HG02588 (cell line): ENCODE measurements at regions not wholly inside any gene's neighbourhood (a gene's known extent, or its start where the extent isn't known, plus 50 kb on each side); places are given as distances from the start of the nearest gene placed in this dataset.

Experiments used
- ATAC-seq: cut with Tn5 transposase; IDR thresholded peaks from one replicate; pipeline ENCODE4 v1.9.1; 2021; ENCODE audit warnings: mild to moderate bottlenecking, moderate library complexity; ENCODE audit not compliant: unreplicated experiment

DNA sequence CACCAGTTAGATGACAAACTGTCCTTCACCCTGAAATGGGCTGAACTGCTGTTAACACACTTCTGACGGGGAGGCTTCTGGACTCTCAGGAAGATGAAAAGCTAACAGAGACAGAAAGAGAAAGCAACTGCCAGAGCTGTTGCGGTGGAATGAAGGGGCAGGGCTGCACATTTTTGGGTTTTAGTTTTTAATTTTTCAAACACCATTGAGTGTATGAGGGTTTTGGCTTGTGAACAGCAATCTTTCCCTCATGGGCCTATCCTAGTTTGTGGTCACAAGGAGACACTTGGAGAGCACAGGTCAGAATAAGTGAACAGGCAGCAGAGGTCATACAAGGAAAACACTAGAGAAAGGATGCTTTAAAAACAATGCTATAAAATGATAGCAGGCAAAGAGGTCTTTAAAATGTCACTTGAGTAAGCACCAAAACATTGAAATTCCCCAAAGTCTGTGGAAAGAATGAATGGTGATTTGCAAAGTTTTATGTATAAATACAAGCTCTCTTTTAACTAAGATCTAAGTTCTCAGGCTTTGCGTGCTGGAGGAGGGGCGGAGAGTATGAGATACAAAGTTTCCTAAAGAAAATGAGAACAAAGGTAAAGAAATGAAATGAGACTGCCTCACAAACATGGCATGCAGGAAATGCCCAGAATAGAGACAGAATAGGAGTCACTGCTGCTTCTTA lies 101.4 kb upstream of the GLI3 start:
- no peak for ATAC-seq

DNA sequence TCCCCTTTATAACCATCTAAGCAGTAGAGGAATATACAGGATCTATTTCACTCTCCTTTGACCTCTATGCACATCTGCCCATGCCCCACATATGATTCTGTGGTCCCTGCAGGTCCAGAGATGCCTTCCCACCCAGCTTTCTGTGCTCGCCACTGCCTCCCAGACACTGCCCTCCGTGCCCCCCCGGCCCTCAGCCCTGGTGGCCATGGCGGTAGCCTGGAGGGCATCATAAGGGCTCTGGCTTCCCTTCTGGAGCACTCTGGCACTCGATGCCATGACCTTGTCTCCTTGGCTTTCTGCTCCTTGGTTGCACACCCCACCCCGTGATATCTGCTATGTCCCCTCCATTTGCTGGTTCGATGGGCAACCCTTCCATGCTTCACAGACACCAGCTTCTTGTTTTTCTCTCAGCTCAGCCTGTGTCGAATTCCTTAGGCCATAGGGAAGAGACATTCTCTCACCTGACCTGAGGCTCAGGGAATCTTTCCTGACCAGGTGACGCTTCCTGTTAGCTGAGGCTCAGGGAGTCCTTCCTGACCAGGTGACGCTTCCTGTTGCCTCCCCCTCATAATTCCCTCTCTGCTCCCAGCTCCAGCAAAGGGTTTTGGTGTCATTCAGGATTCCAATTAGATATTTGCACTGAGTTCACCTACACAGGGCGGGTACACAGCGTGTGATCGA lies 100.4 kb upstream of the GLI3 start:
- ATAC-seq: no peak

DNA sequence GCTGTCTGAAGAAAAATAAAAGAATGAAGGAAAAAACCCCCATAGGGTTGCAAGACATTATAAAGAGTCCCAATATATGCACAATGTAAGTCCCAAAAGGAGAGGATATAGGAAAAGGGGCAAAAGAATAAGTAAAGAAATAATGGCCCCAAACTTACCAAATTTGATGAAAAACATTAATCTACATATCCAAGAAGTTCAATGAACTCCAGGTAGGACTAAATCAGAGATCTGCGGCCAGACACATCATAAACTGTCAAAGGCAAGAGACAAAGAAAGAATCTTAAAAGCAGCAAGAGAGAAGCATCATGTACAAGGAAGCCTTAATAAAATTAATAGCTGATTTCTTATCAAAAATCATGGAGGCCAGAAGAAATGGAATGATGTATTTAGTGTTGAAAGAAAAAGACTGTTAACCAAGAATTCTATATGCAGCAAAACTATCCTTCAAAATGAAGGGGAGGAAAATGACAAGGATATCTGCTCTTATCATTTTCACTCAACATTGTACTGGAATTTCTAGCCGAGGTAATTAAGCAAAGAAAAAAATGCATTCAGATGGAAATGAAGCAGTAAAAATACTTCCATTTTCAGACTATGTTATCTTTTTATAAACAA lies 95.7 kb upstream of the GLI3 start:
- no peak for ATAC-seq

DNA sequence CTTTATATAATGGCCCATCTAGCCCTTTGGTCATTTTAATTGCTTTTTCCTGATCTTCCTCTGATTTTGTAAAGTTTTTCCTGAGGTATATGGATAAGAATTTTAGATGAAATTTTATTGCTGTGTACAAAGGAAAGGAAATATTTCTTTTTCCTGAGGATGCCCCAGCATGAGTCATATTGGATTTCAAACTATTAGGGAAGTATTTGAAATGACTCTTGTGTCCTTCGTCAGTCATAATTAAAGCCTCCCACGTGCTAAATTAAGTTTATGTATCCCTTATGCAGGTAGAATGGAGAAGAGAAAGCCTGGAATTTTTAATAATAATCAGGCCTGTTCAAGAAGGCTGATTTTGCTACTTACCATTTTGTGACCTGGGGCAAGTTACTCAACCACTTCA lies 82.6 kb upstream of the GLI3 start:
- ATAC-seq: no peak

- no peak for ATAC-seq
Observed at GRCh38 chr7:42315631-42316030, 78.6 kb upstream of the GLI3 start.

GRCh38 chr7:42315103-42315502 lies 78.1 kb upstream of the GLI3 start:
- no peak for ATAC-seq

DNA sequence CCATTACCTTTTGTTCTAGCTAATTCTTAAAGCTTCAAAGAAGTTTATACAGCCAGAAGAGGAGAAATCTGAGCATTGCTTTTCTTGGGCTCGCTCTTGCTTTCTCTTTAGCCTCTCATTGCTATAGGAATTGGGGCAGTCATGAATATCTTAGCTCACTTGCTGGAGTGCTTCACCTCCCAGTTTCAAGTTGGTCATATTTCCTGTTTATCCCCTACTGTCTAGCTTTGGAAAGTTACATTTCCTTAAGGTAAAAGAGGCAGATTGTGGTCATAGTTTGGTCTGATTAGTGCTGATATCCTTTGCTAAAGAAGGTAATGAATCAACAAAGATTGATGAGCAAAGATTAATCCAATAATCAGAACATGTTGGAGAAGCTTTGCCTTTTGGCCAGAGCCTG lies 77.7 kb upstream of the GLI3 start:
- ATAC-seq: no peak

DNA sequence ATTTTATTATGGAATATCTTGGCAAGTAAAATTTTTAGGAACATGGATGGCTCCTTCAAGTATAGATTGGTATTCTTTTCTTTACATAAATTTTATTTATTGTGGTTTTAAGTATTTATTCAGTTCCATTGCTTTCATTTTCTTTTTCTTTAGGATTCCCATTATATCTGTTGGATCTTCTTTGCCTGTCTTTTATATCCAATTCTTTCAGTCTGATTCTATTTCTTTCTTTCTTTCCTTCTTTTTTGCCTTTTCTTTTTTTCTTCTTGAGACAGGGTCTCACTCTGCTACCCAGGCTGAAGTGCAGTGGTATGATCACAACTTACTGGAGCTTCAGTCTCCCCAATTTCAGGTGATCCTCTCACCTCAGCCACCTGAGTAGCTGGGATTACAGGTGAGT lies 74.2 kb upstream of the GLI3 start:
- ATAC-seq: no peak

DNA sequence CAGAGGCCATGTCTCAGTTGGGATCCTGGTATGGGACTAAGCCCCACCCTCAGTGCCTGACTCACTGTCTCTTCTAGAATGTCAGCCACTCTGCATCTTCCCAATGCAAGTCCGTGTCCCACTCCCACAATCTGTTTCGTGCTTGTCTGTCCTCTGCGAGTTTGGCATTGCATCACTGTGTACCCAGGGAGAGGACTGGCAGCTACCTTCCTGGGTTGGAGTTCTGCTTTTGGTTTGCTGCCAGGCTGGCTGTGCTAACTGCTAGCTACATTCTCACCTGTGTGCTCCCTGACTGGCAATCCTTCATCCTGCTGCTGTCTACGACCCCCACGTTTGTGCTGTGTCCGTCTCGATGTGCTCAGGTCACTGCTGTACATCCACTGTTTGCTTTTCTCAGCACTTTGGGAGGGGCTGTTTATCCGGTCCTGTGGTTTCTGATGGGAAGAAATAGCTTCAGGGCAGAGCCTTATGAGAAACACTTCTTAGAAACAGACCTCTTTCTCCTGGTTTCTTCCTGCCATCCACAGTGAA lies 56.0 kb upstream of the GLI3 start:
- ATAC-seq: no peak

DNA sequence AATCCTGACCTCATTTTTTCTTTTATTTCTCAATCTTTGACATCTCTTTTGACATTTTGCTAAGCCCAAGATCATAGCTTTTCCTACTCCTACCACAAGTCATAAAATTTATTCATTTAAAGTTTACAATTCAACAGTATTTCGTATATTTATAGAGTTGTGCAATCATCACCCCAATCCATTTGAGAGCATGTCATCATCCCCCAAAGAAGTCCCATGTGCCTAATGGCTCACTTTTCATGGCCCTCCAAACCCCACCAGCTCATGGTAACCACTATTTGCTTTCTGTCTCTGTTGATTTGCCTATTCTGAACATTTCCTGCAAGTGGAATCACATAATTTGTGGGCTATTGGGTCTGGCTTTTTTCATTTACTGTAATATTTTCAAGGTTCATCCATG lies 52.5 kb upstream of the GLI3 start:
- ATAC-seq: no peak
